ENCODE measurements at regions not wholly inside any gene's neighbourhood (a gene's known extent, or its start where the extent isn't known, plus 50 kb on each side); places are given as distances from the start of the nearest gene placed in this dataset.

- 25 to 38% methylated on average over 5 of the region's 5 CpGs for WGBS, 2 experiments (ENCODE audit: low coverage in 1 of 2, low lambda C conversion rate in 2 of 2, missing lambda C conversion rate in 2 of 2)
- H3K4me1 ChIP-seq (ENCODE audit: insufficient read depth), result no peaks in the 10 kb centered on the region
- in situ Hi-C loops (cut with MboI), result no loop called here
Observed at GRCh38 chr21:24160528-24160927, 1446.8 kb downstream of the MRPL39 start.

DNA sequence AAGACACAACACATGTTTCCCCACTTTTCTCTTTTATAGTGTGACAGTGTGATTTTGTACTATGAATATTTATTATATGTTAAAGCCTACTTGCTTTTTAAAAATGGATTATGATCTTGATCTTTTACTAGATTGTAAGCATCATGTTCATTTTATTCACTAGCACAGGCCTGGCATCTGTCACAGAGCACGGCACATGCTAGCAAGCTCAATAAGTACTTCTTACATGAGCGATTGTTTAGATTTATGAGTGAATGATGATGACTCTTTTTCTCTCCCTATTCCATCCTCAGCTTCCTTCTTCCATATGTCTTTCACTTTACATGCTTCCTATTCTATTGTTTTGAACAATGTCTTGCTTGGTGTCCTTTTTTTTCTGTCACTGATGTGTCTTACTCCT is 1454.1 kb downstream of the MRPL39 start:
- H3K27me3 ChIP-seq (replicated peaks; ENCODE audit: insufficient read depth), result no peaks in the 10 kb centered on the region
- H3K27ac ChIP-seq, result no peak overlapping the region
- no peak overlapping the region for H3K9ac ChIP-seq
- H3F3A ChIP-seq (ENCODE audit: insufficient read depth), result no peaks in the 10 kb centered on the region
- in situ Hi-C loops (cut with MboI), result no loop called here
- no peaks in the 10 kb centered on the region for H3K79me2 ChIP-seq (ENCODE audit: insufficient read depth)
- H2AFZ ChIP-seq, result no peak overlapping the region
- H3K9me3 ChIP-seq (ENCODE audit: low read depth), result no peaks in the 10 kb centered on the region
- no peaks in the 10 kb centered on the region for H3K4me1 ChIP-seq (ENCODE audit: insufficient read depth)
- H3K4me2 ChIP-seq (ENCODE audit: unreplicated experiment), result no peak overlapping the region
- H3K9me2 ChIP-seq (ENCODE audit: insufficient read depth), result no peaks in the 10 kb centered on the region
- no peak overlapping the region for H3K4me3 ChIP-seq
- no peak for DNase-seq
- H4K20me1 ChIP-seq (ENCODE audit: insufficient read depth), result no peaks in the 10 kb centered on the region
- TF ChIP-seq EZH2phosphoT487 (IDR thresholded peaks at IDR 0.05; ENCODE audit: insufficient read depth, low read depth) (no peak), EZH2 (IDR thresholded peaks at IDR 0.05; ENCODE audit: insufficient read depth, poor library complexity, severe bottlenecking) (no peak)
- 33 to 49% methylated on average over 2 of the region's 2 CpGs for WGBS, 2 experiments (ENCODE audit: low coverage in 1 of 2, low lambda C conversion rate in 2 of 2, missing lambda C conversion rate in 2 of 2)
- H3K36me3 ChIP-seq (ENCODE audit: low read depth), result no peaks in the 10 kb centered on the region

More at GRCh38 chr21:24160528-24160927, 1446.8 kb downstream of the MRPL39 start:
- Histone ChIP-seq H3K9me3 (ENCODE audit: low read depth) (peaks cover 6% of the 10 kb centered on the region), H3K9me2 (ENCODE audit: insufficient read depth) (no peaks in the 10 kb centered on the region), H3K27me3 (replicated peaks; ENCODE audit: insufficient read depth) (no peaks in the 10 kb centered on the region), H3F3A (ENCODE audit: insufficient read depth) (no peaks in the 10 kb centered on the region), H3K27ac (no peak overlapping the region), H2AFZ (no peak overlapping the region), H3K36me3 (ENCODE audit: low read depth) (no peaks in the 10 kb centered on the region), H4K20me1 (ENCODE audit: insufficient read depth) (no peaks in the 10 kb centered on the region), H3K4me2 (ENCODE audit: unreplicated experiment) (no peak overlapping the region), H3K79me2 (ENCODE audit: insufficient read depth) (no peaks in the 10 kb centered on the region), H3K4me3 (no peak overlapping the region), H3K9ac (no peak overlapping the region)
- TF ChIP-seq EZH2phosphoT487 (IDR thresholded peaks at IDR 0.05; ENCODE audit: insufficient read depth, low read depth), result no peak
- TF ChIP-seq EZH2 (IDR thresholded peaks at IDR 0.05; ENCODE audit: insufficient read depth, poor library complexity, severe bottlenecking), result no peak
- no peak for DNase-seq

DNA sequence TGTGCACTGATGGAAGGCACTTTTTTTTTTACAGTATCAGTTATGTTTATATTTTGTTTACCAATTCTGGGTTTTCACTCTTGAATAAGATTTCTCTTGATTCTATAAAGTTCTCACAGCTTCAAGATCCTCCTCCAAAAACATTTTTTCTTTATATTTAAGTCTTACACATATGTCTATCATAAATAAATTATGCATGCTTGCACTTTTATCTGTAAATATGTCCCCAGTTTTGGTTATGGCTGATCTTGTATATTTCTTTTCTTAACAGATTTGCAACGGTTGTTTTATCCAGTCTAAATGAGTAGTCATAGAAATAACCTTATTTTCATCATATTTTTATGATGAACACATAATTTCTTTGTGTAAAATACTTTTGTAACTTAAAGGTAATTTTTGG is 1456.5 kb downstream of the MRPL39 start:
- WGBS, 2 experiments (ENCODE audit: low coverage in 1 of 2, low lambda C conversion rate in 2 of 2, missing lambda C conversion rate in 2 of 2), result 16 to 29% methylated on average over 1 of the region's 1 CpG
- H3K4me3 ChIP-seq, result no peak overlapping the region
- H3K27me3 ChIP-seq (replicated peaks; ENCODE audit: insufficient read depth), result no peaks in the 10 kb centered on the region
- H3K79me2 ChIP-seq (ENCODE audit: insufficient read depth), result no peaks in the 10 kb centered on the region
- H3K9me2 ChIP-seq (ENCODE audit: insufficient read depth), result no peaks in the 10 kb centered on the region
- in situ Hi-C loops (cut with MboI), result no loop called here
- no peaks in the 10 kb centered on the region for H4K20me1 ChIP-seq (ENCODE audit: insufficient read depth)
- H3K4me1 ChIP-seq (ENCODE audit: insufficient read depth), result no peaks in the 10 kb centered on the region
- no peak overlapping the region for H3K9ac ChIP-seq
- H3F3A ChIP-seq (ENCODE audit: insufficient read depth), result no peaks in the 10 kb centered on the region
- no peak for DNase-seq
- TF ChIP-seq EZH2 (IDR thresholded peaks at IDR 0.05; ENCODE audit: insufficient read depth, poor library complexity, severe bottlenecking) (no peak), EZH2phosphoT487 (IDR thresholded peaks at IDR 0.05; ENCODE audit: insufficient read depth, low read depth) (no peak)
- no peak overlapping the region for H3K4me2 ChIP-seq (ENCODE audit: unreplicated experiment)
- no peaks in the 10 kb centered on the region for H3K36me3 ChIP-seq (ENCODE audit: low read depth)
- no peak overlapping the region for H2AFZ ChIP-seq
- H3K9me3 ChIP-seq (ENCODE audit: low read depth), result no peaks in the 10 kb centered on the region
- H3K27ac ChIP-seq, result no peak overlapping the region

GRCh38 chr21:24148461-24148860 is 1458.8 kb downstream of the MRPL39 start:
- Histone ChIP-seq H4K20me1 (ENCODE audit: insufficient read depth) (no peaks in the 10 kb centered on the region), H3K4me3 (no peak overlapping the region), H3K9ac (no peak overlapping the region), H3K79me2 (ENCODE audit: insufficient read depth) (no peaks in the 10 kb centered on the region), H3K9me2 (ENCODE audit: insufficient read depth) (no peaks in the 10 kb centered on the region), H3K4me2 (ENCODE audit: unreplicated experiment) (no peak overlapping the region), H3K9me3 (ENCODE audit: low read depth) (no peaks in the 10 kb centered on the region), H3K4me1 (ENCODE audit: insufficient read depth) (no peaks in the 10 kb centered on the region), H3K27me3 (replicated peaks; ENCODE audit: insufficient read depth) (no peaks in the 10 kb centered on the region), H3F3A (ENCODE audit: insufficient read depth) (no peaks in the 10 kb centered on the region), H2AFZ (no peak overlapping the region), H3K27ac (no peak overlapping the region), H3K36me3 (ENCODE audit: low read depth) (no peaks in the 10 kb centered on the region)
- DNase-seq, result no peak
- WGBS, 2 experiments (ENCODE audit: low coverage in 1 of 2, low lambda C conversion rate in 2 of 2, missing lambda C conversion rate in 2 of 2), result 19 to 37% methylated on average over 2 of the region's 2 CpGs
- TF ChIP-seq EZH2 (IDR thresholded peaks at IDR 0.05; ENCODE audit: insufficient read depth, poor library complexity, severe bottlenecking), result no peak
- TF ChIP-seq EZH2phosphoT487 (IDR thresholded peaks at IDR 0.05; ENCODE audit: insufficient read depth, low read depth), result no peak
- in situ Hi-C loops (cut with MboI), result no loop called here

DNA sequence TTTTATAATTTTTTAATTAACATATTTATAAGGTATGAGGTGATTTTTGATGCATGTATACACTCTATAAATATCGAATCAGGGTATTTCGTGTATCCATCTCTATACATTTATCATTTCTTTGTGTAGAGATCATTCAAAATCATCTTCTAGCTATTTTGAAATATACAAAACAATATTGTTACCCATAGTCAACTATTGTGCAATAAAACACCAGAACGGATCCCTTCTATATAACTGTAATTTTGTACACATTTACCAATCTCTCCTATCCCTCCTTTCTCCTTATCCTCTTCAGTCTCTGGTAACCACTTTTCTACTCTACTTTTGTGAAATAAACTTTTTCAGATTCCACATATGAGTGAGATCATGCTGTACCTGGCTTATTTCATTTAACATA is 1459.6 kb downstream of the MRPL39 start:
- Histone ChIP-seq H3K79me2 (ENCODE audit: insufficient read depth) (no peaks in the 10 kb centered on the region), H3K4me2 (ENCODE audit: unreplicated experiment) (no peak overlapping the region), H4K20me1 (ENCODE audit: insufficient read depth) (no peaks in the 10 kb centered on the region), H3K36me3 (ENCODE audit: low read depth) (no peaks in the 10 kb centered on the region), H3K27ac (no peak overlapping the region), H3K27me3 (replicated peaks; ENCODE audit: insufficient read depth) (no peaks in the 10 kb centered on the region), H3K4me1 (ENCODE audit: insufficient read depth) (no peaks in the 10 kb centered on the region), H3F3A (ENCODE audit: insufficient read depth) (no peaks in the 10 kb centered on the region), H2AFZ (no peak overlapping the region), H3K9me3 (ENCODE audit: low read depth) (no peaks in the 10 kb centered on the region), H3K4me3 (no peak overlapping the region), H3K9ac (no peak overlapping the region), H3K9me2 (ENCODE audit: insufficient read depth) (no peaks in the 10 kb centered on the region)
- no peak for TF ChIP-seq EZH2phosphoT487 (IDR thresholded peaks at IDR 0.05; ENCODE audit: insufficient read depth, low read depth)
- TF ChIP-seq EZH2 (IDR thresholded peaks at IDR 0.05; ENCODE audit: insufficient read depth, poor library complexity, severe bottlenecking), result no peak
- WGBS, 2 experiments (ENCODE audit: low coverage in 1 of 2, low lambda C conversion rate in 2 of 2, missing lambda C conversion rate in 2 of 2), result 26 to 37% methylated on average over 3 of the region's 3 CpGs
- no peak for DNase-seq
- in situ Hi-C loops (cut with MboI), result no loop called here

All from GM23248 (cell line).